HT1080 (cell line): ENCODE measurements at regions not wholly inside any gene's neighbourhood (a gene's known extent, or its start where the extent isn't known, plus 50 kb on each side); places are given as distances from the start of the nearest gene placed in this dataset.

Source experiments
- DNase-seq: peaks from one replicate; pipeline ENCODE4 v3.0.0-alpha.2; 2015; ENCODE audit warnings: low read depth

- DNase-seq = no peak
Observed at GRCh38 chr15:70407955-70408354, 310.2 kb upstream of the TLE3 start.

DNA sequence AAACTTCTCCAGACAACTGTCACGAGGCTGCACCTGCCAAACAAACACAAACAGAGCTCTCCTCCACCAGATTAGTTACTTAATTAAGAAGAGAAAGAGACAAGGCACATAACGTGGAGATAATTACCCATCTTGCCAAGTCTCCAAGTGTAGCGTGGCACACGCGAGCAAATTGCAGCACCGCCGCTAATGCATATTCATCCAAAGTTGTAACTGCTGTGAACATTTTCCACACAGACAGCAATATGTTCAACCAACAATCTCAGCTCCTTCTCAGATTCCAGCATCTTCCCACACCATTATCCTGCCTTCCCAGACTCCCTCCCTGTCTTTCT, 309.6 kb upstream of the TLE3 start:
- no peak for DNase-seq

DNA sequence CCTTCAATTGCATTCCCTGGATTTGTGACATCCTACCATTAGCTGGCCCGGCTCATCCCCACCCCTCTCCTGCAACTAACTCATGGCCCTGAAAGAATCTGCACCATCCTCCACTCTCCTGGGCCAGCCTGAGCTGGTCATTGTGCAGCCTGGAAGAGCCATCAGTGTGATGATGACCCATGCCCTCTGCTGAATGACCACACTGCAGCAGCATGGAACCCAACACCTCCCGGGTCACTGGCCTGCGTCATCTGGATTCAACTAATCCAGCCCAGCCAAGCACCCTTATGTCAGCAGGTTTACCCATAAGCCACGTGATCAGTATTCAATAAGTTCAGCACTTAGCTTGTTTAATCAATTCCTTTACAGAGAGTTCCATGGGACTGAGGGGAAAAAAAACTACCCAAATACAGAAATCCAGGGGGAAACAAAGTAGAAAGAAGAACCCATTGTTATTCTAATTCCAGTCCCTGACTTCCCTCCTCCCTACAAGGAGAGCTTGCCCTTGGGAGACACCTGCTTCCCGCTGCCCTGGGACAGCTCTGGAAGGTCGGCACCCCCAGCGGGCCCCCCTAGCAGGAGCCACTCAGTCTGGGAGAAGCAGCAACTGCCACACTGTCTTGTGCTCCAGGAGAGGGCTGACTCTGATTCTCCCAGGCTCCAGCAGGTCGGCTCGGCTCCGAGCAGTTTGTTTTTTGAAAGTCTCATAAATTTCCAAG, 309.1 kb upstream of the TLE3 start:
- DNase-seq = no peak

GRCh38 chr15:70401709-70402108, 304.0 kb upstream of the TLE3 start:
- DNase-seq = no peak

GRCh38 chr15:70400766-70401541, 303.2 kb upstream of the TLE3 start:
- no peak for DNase-seq

GRCh38 chr15:70399204-70399603, 301.5 kb upstream of the TLE3 start:
- no peak for DNase-seq

- DNase-seq = no peak
Observed at GRCh38 chr15:70398694-70399093, 301.0 kb upstream of the TLE3 start.

- no peak for DNase-seq
Observed at GRCh38 chr15:70396807-70397206, 299.1 kb upstream of the TLE3 start.

- DNase-seq = no peak
Observed at GRCh38 chr15:70395164-70395563, 297.4 kb upstream of the TLE3 start.

DNA sequence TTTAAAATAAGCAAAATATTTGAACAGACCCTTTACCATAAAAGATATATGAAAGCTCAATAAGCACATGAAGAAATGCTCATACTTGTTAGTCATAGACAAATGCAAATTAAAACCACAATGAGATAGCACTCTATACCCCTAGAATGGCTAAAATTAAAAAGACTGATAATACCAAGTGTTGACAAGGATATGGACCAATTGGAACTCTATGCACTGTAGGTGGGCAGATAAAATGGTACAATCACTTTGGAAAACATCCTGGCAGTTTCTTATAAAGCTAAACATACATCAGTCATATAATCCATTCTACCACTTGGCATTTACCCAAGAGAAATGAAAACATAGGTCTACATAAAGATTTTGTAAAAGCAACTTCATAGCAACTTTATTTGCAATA, 293.0 kb upstream of the TLE3 start:
- no peak for DNase-seq

- DNase-seq = no peak
Observed at GRCh38 chr15:70387993-70388392, 290.3 kb upstream of the TLE3 start.

GRCh38 chr15:70387081-70387480, 289.4 kb upstream of the TLE3 start:
- no peak for DNase-seq

- DNase-seq = no peak
Observed at GRCh38 chr15:70385711-70386110, 288.0 kb upstream of the TLE3 start.

DNA sequence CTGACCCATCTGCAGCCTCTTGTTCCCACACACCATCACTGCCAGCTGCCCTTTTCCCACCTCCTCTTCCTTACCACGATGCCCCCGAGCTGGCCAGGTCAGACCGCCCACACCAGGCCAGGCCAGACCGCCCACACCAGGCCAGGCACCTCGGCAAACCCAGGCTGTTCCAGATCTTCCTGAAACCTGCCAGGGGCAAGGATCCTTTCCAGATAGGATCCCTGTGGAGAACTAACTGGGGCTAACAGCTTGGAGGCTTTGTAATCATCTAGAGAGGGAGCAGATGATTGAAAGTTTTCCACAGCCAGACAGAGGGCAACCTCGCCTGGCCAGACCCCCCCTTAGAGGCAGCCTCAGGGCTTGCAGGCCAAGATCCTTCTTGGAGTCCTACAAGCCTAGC, 287.3 kb upstream of the TLE3 start:
- DNase-seq = no peak

GRCh38 chr15:70383856-70384255, 286.1 kb upstream of the TLE3 start:
- DNase-seq = no peak

DNA sequence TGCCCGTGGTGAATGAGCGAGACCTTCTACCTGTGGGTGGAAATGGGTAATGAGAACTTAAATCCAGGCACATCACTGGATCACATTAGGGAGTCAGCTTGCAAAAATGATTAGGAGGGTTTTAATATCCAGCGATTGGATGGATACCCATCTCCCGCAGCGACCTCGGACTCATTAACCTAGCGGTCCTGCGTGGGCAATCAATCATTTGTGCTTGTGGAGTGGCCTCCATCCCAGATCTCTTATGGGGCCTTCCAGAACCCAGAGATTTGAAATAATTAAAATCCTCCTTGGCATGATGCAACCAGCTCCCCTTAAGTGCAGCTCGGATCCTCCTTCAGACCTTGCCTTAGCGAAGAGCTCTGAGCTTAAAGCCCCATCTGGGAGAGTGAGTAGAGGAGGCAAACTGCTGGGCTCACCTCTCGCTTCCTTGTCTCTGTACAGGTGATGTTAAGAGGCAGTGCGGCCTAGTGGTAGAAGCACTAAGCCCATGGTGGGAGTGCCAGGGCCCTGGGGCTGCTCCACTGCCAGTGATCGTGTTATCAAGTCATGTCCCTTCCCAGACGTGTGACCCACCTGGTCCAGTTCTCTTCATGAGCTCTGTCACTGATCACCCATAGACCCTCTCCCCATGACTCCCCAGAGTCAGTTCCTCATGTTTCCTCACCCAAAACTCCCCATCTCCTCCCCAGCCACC, 285.2 kb upstream of the TLE3 start:
- no peak for DNase-seq

- no peak for DNase-seq
Observed at GRCh38 chr15:70382009-70382749, 284.5 kb upstream of the TLE3 start.

DNA sequence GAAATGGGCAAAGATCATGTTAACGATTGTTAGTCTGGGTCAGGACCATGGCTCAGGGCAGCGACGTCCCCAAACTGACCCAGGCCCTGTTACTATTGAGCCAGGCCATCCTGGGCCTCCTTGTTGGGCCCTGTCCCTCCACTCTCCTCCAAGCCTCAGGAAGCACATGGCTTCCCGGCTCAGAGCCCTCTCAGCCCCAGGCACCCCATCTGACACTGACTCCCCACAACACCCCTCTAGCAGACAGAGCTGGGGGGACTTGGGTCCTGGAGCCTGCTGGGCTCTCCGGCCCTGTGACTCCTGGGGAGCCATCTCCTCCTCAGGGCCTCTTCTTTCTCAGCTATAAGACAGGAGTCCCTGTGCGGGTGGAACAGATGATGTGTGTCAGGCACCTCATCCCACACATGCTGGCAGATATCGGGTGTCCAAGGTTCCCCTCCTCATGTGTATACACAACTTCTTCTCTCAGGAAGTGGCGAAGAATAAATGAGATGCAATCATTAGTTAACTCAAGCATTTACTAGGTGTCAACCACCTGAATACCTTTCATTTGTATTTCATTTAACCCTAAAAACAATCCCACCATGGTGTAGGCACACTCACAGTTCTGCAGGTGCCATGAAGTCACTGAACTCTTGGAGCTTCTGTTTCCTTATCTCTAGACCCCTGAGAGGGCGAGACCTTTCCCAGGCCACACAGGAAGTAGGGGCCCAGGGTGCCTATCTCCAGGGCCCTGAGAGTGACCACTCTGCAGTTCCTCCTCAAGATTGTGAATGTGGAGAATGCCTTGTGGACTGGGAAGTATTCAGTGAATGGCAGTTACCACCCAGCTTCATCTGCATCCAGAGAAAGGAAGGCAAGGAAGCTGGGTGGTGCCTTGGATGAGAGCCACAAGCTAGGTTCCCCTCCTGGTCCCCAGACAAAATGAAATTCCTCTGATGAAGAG, 282.5 kb upstream of the TLE3 start:
- DNase-seq = no peak

- DNase-seq = no peak
Observed at GRCh38 chr15:70379134-70379533, 281.4 kb upstream of the TLE3 start.

DNA sequence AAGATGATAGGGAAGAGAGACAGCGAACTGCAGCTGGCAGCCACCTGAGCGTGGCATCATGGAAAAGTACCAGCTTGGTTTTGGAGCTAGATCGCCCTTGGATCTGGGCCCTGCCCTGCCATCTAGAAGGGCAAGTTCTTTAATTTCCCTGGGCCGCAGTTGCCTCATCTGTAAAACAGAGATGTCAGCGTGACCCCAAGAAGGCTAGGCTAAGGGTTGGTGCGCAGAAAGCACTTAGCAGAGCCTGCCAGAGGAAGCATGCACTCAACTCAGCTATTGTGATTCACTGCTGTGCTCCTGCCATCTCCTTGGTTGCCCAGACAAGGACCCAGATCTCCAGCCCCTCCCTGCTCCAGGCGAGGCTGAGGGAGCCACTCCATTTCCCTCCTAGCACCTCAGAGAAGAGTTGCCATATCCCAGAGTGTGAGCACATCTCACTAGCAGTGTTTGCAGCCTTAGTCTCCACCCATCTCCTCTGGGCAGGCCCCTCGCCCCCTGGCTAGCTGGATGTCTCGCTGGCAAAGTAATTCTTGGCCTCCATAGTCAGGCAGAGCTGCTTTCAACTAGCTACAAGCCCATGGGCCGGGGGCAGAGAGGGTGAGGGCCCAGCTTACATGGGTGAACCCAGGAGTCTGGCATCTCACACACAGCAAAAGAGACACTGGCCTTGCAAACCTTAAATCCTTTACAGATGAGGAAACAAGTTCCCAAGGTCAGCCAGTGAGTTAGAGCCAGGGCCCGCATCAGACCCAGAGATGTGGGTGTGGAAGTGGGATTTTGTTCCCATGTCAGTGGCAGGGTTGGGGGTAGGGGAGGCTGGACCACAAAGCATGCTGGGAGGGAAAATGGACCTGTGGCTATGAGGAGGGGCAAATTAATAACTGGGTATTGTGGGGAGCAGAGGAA, 280.7 kb upstream of the TLE3 start:
- DNase-seq = no peak
